Psoas muscle (tissue), 7 donors: ENCODE measurements at regions not wholly inside any gene's neighbourhood (a gene's known extent, or its start where the extent isn't known, plus 50 kb on each side); places are given as distances from the start of the nearest gene placed in this dataset.

Source experiments
- ATAC-seq, 4 donors: fragments of 200-7000 bp; cut with Tn5 transposase; one replicate each; pipeline ENCODE4 v1.9.1; 2020; ENCODE audit warnings: moderate library complexity in 3 of 4, mild to moderate bottlenecking in 2 of 4
- DNase-seq, 2 donors: peaks; one replicate each; pipeline ENCODE4 v3.0.0-alpha.2; 2020
- H3K27ac ChIP-seq: fragments of 200-600 bp; one replicate; pipeline ENCODE4 v1.8.0; 2022
- H3K27me3 ChIP-seq, 3 donors: fragments of 200-600 bp in 1 of 3; one replicate each; pipeline versions ENCODE4 v1.6.1 to v1.8.0; 2013 to 2022; ENCODE audit warnings: low read length in 2 of 3, mild to moderate bottlenecking in 2 of 3, moderate library complexity in 1 of 3; ENCODE audit not compliant: insufficient read depth in 3 of 3
- H3K36me3 ChIP-seq, 2 donors: fragments of 200-600 bp in 1 of 2; one replicate each; pipeline versions ENCODE4 v1.6.1 to v1.8.0; 2013 to 2022; ENCODE audit warnings: low read depth in 1 of 2, mild to moderate bottlenecking in 1 of 2, moderate library complexity in 1 of 2; ENCODE audit not compliant: insufficient read depth in 1 of 2
- H3K4me1 ChIP-seq: fragments of 200-600 bp; one replicate; pipeline ENCODE4 v1.8.0; 2022
- H3K4me3 ChIP-seq: fragments of 200-600 bp; one replicate; pipeline ENCODE4 v1.8.0; 2022; ENCODE audit warnings: mild to moderate bottlenecking
- H3K9me3 ChIP-seq: fragments of 200-600 bp; one replicate; pipeline ENCODE4 v1.8.0; 2022
- WGBS, 3 donors: extraction: QIAGEN DNeasy Blood & Tissue Kit; methylation state at CpG; one replicate each; pipeline versions ENCODE4 v1.1.6 to v1.1.7; 2013; 5-methylcytosine and 5-hydroxymethylcytosine counted together
- intact Hi-C, 2 donors: fragments of 100-400 bp; cut with DNase I; formaldehyde crosslinking; loops; one replicate each; pipeline versions ENCODE4 v1.11.0 to v1.14.2; 2022
- TF ChIP-seq, protein P1 (sequence below): fragments of 200-600 bp; IDR thresholded peaks from one replicate; pipeline ENCODE4 v1.8.0; 2022; ENCODE audit warnings: antibody characterized with exemption
- donor health status: healthy with polysubstance abuse.
- donor health status: DM: no; HTN: no; CAD: no; lungs with moderate emphysema.
- donor health status: Bipolar disorder and iron deficiency.
- donor health status: healthy.
- donor health status: DM: yes; HTN: yes; CAD: no.
- donor health status: DM: no; HTN: no; CAD: no.
- donor health status: DM: yes; HTN: yes; CAD: no.

DNA sequence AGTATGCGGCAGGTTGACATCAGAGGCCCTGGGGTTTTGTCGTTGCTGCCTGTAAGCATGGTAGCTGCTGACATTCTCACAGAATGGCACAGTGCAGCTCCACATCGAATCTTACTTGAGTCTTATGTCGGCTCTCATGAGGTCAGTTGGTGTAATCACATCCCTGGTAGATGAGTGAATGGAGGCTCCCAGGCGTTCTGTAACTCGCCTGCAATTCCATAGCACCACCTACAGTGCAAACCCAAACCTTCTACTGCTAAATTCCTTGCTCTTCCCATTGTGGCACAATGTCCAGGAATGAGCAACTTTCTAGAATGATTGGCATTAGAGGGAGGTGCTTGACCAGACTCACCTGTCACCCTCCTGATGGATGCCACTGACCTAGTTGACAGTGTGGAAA lies 578.4 kb downstream of the CCDC171 start:
- TF ChIP-seq, protein P1, sequence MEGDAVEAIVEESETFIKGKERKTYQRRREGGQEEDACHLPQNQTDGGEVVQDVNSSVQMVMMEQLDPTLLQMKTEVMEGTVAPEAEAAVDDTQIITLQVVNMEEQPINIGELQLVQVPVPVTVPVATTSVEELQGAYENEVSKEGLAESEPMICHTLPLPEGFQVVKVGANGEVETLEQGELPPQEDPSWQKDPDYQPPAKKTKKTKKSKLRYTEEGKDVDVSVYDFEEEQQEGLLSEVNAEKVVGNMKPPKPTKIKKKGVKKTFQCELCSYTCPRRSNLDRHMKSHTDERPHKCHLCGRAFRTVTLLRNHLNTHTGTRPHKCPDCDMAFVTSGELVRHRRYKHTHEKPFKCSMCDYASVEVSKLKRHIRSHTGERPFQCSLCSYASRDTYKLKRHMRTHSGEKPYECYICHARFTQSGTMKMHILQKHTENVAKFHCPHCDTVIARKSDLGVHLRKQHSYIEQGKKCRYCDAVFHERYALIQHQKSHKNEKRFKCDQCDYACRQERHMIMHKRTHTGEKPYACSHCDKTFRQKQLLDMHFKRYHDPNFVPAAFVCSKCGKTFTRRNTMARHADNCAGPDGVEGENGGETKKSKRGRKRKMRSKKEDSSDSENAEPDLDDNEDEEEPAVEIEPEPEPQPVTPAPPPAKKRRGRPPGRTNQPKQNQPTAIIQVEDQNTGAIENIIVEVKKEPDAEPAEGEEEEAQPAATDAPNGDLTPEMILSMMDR = no peak

DNA sequence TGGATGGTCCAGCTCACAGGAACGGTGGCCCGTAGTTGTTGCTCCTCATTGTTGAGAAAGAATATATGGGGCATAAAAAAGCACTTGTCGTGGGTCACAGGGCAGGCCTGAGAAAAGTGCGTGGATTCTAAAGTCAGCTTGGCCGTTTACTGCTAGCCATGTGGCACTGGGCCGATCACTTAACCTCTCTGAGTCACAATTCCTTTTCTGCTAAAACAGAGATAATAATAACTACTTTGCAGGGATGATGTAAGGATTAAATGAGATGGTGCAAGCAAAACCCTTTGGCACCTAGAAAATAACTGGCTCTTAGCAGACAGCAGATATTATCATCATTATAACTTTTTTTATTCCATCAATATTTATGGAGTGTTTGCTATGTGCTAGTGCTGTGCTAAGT lies 579.7 kb downstream of the CCDC171 start:
- Histone ChIP-seq H3K27ac (no peak overlapping the region), H3K27me3 (no peaks in the 10 kb centered on the region), H3K4me1 (no peaks in the 10 kb centered on the region), H3K4me3 (no peak overlapping the region), H3K9me3 (no peaks in the 10 kb centered on the region), H3K36me3 (no peaks in the 10 kb centered on the region)
- intact Hi-C loops = no loop called here
- TF ChIP-seq, protein P1 = no peak
- DNase-seq (no peak), ATAC-seq (no peak)
- WGBS, 3 donors = 90 to 93% (median 90%) methylated on average over 6 of the region's 6 CpGs

More for the DNA sequence above, 578.4 kb downstream of the CCDC171 start:
- no peak for ATAC-seq
- H3K4me3 ChIP-seq = no peak overlapping the region
- DNase-seq = no peak
- no peaks in the 10 kb centered on the region for H3K27me3 ChIP-seq
- intact Hi-C loops = no loop called here
- no peaks in the 10 kb centered on the region for H3K36me3 ChIP-seq
- H3K9me3 ChIP-seq = no peaks in the 10 kb centered on the region
- WGBS, 3 donors = 79 to 83% (median 80%) methylated on average over 6 of the region's 6 CpGs
- H3K27ac ChIP-seq = no peak overlapping the region
- no peaks in the 10 kb centered on the region for H3K4me1 ChIP-seq

DNA sequence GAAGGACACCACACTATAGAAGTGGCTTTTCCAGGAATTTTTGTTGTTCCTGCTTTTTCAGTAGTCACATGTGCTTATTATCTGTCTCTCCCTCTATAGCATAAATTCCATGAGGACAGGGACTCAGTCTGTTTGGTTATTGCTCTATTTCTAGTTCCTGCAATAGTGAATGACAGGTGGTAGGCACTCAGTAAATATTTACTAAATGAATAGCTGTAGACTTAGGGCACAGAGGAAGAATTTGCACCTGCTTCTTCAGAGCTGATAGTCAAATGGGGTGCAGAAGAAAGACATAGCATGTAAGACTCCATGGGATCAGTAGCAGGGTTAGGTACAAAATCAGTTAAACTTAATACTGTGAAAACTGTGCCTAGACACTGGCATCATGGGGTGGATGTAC lies 580.2 kb downstream of the CCDC171 start:
- H3K36me3 ChIP-seq = no peaks in the 10 kb centered on the region
- TF ChIP-seq, protein P1 = no peak
- intact Hi-C loops = no loop called here
- H3K27ac ChIP-seq = no peak overlapping the region
- no peaks in the 10 kb centered on the region for H3K27me3 ChIP-seq
- H3K4me3 ChIP-seq = no peak overlapping the region
- ATAC-seq (no peak), DNase-seq (no peak)
- H3K9me3 ChIP-seq = no peaks in the 10 kb centered on the region
- no peaks in the 10 kb centered on the region for H3K4me1 ChIP-seq

DNA sequence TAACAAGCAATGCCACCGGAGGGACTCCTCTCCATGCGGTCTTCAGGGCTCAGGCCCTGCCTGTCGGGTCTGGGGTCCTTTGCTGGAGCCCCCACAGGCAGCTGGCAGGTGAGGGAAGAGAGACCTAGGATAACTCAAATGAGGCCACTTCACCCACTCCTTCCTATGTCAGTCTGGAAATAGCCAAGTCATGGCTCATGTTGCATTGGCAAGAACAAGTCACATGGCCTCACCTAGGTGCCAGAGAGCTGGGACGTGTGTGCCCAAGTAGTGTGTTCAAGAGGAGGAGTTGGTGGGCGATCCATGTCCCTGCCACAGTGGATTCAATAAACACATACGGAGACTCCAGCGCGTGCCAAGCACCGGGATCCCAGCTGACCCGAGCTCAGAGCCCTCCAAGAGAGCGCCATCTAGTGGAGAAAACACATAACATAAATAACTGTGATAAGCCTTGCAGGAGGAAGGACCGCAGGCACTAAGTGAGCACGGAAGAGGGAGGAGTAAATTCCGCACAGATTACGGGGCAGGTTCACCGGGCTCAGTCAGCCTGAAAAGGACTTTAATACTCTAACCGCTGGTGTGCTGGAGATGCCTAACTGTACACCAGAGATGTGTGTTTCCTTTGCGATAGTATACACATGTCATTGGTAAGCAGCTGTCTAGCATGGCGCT lies 580.8 kb downstream of the CCDC171 start:
- H3K27me3 ChIP-seq = no peaks in the 10 kb centered on the region
- ATAC-seq = no peak
- 49 to 60% (median 54%) methylated on average over 19 of the region's 19 CpGs for WGBS, 3 donors
- H3K36me3 ChIP-seq = no peaks in the 10 kb centered on the region
- H3K4me1 ChIP-seq = no peaks in the 10 kb centered on the region
- TF ChIP-seq, protein P1 = peak; percentile 39
- no peak overlapping the region for H3K27ac ChIP-seq
- peak in 1 of 2 donors; percentile 55 for DNase-seq
- no peak overlapping the region for H3K4me3 ChIP-seq
- no peaks in the 10 kb centered on the region for H3K9me3 ChIP-seq
- intact Hi-C loops = no loop called here

DNA sequence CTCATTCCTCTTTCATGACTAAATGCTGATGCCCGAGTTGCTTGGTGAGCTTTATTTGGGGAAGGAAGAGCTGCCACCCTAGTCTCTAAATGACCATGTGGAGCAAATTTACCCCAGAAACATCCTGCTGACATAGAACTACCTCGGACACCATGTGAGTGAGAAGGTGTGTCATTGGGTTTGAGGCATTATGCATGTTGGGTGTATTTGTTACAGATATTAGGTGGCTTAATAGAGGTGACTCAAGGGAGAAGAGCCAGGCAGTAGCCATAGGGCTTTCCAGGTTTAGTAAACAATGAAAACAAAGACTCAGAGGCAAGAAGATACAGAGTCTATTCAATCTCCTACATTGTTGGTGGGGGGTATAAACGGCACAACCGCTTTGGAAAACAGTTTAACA lies 581.5 kb downstream of the CCDC171 start:
- TF ChIP-seq, protein P1 = no peak
- Histone ChIP-seq H3K27ac (no peak overlapping the region), H3K36me3 (no peaks in the 10 kb centered on the region), H3K9me3 (no peaks in the 10 kb centered on the region), H3K27me3 (no peaks in the 10 kb centered on the region), H3K4me3 (no peak overlapping the region), H3K4me1 (no peaks in the 10 kb centered on the region)
- ATAC-seq (no peak), DNase-seq (no peak)
- intact Hi-C loops = no loop called here
- WGBS, 3 donors = 89 to 94% (median 90%) methylated on average over 4 of the region's 4 CpGs
